IMR-90 (cell line): ENCODE measurements at regions not wholly inside any gene's neighbourhood (a gene's known extent, or its start where the extent isn't known, plus 50 kb on each side); places are given as distances from the start of the nearest gene placed in this dataset.
A peak's percentile ranks its signal among the peaks of the same experiment; 100 is the strongest.

Experiments
- ATAC-seq: fragments of 200-7000 bp; cut with Tn5 transposase; 2 replicates; pipeline ENCODE4 v1.9.1; 2020; ENCODE audit warnings: low read depth, mild to moderate bottlenecking, moderate library complexity
- BruUV-seq: library from RNA; stranded (reverse); fragments of 400-500 nt; replicated peaks from 2 replicates; lab custom pipeline; 2021; lab: Mats Ljungman, UMichigan
- CTCF ChIA-PET: fragments of 300-600 bp; formaldehyde crosslinking; extraction: SDS; loops from one replicate; lab custom pipeline; 2021; ENCODE audit warnings: antibody characterized with exemption; lab: Yijun Ruan, JAX
- POLR2A ChIA-PET: fragments of 300-600 bp; sonication (Branson Sonifier 250); formaldehyde crosslinking; loops from one replicate; lab custom pipeline; 2022; ENCODE audit warnings: antibody characterized with exemption; ENCODE audit not compliant: unreplicated experiment; lab: Charles Lee
- DNase-seq: peaks from one replicate; pipeline ENCODE4 v3.0.0; 2013
- H2AFZ ChIP-seq: replicated peaks from 2 replicates; pipeline ENCODE3; 2013; ENCODE audit warnings: low read length, mild to moderate bottlenecking; ENCODE audit not compliant: poor library complexity
- H2AK5ac ChIP-seq: 2 replicates; pipeline ENCODE4 v1.6.1; 2013; ENCODE audit warnings: low read depth, low read length, inconsistent platforms
- H2AK9ac ChIP-seq: replicated peaks from 2 replicates; pipeline ENCODE3; 2013; ENCODE audit warnings: mild to moderate bottlenecking, low read depth, low read length, moderate library complexity; ENCODE audit not compliant: poor library complexity
- H2BK120ac ChIP-seq: 2 replicates; pipeline ENCODE4 v1.6.1; 2013; ENCODE audit warnings: low read depth, low read length, inconsistent platforms
- H2BK15ac ChIP-seq: 3 replicates; pipeline ENCODE4 v1.6.1; 2013; ENCODE audit warnings: low read depth, low read length, inconsistent platforms
- H2BK20ac ChIP-seq: 2 replicates; pipeline ENCODE4 v1.6.1; 2013; ENCODE audit warnings: low read depth, mild to moderate bottlenecking, inconsistent platforms, low read length, moderate library complexity
- H2BK5ac ChIP-seq: 2 replicates; pipeline ENCODE4 v1.6.1; 2013; ENCODE audit warnings: mild to moderate bottlenecking, low read depth, low read length, inconsistent platforms; ENCODE audit not compliant: poor library complexity, severe bottlenecking
- H3K14ac ChIP-seq: replicated peaks from 2 replicates; pipeline ENCODE4 v1.6.1; 2013; ENCODE audit warnings: low read depth, low read length, inconsistent platforms
- H3K18ac ChIP-seq: 2 replicates; pipeline ENCODE4 v1.6.1; 2013; ENCODE audit warnings: low read depth, low read length, control low read depth
- H3K23ac ChIP-seq: 2 replicates; pipeline ENCODE4 v1.6.1; 2013; ENCODE audit warnings: low read depth, low read length, inconsistent platforms
- H3K27ac ChIP-seq: 2 replicates; pipeline ENCODE4 v1.5.1; 2013; ENCODE audit warnings: mild to moderate bottlenecking, control low read depth, low read length; ENCODE audit not compliant: insufficient read depth
- H3K27me3 ChIP-seq: 2 replicates; pipeline ENCODE4 v1.6.1; 2013; ENCODE audit warnings: low read length; ENCODE audit not compliant: control insufficient read depth, insufficient read depth
- H3K36me3 ChIP-seq: 2 replicates; pipeline ENCODE4 v1.6.1; 2013; ENCODE audit warnings: low read length, mixed read lengths; ENCODE audit not compliant: control insufficient read depth, insufficient read depth
- H3K4ac ChIP-seq: 2 replicates; pipeline ENCODE4 v1.6.1; 2013; ENCODE audit warnings: low read depth, low read length, inconsistent platforms
- H3K4me1 ChIP-seq: 2 replicates; pipeline ENCODE4 v1.6.1; 2013; ENCODE audit warnings: low read length, mixed read lengths; ENCODE audit not compliant: control insufficient read depth, insufficient read depth
- H3K4me2 ChIP-seq: 2 replicates; pipeline ENCODE4 v1.6.1; 2013; ENCODE audit warnings: low read depth, mild to moderate bottlenecking, control low read depth, low read length, moderate library complexity
- H3K4me3 ChIP-seq: 2 replicates; pipeline ENCODE4 v1.5.1; 2013; ENCODE audit warnings: low read depth, mild to moderate bottlenecking, control low read depth, low read length, moderate library complexity; ENCODE audit not compliant: insufficient read depth
- H3K56ac ChIP-seq: 2 replicates; pipeline ENCODE4 v1.6.1; 2013; ENCODE audit warnings: low read length, inconsistent platforms; ENCODE audit not compliant: insufficient read depth; ENCODE audit errors: extremely low read depth
- H3K79me1 ChIP-seq, 2 experiments: 2 replicates each; pipeline ENCODE4 v1.6.1; 2013; ENCODE audit warnings: low read length in 2 of 2, inconsistent platforms in 1 of 2, low read depth in 1 of 2
- H3K9ac ChIP-seq: 2 replicates; pipeline ENCODE4 v1.6.1; 2013; ENCODE audit warnings: low read depth, low read length, control low read depth
- H3K9me1 ChIP-seq: 2 replicates; pipeline ENCODE4 v1.6.1; 2013; ENCODE audit warnings: low read length, inconsistent platforms; ENCODE audit not compliant: insufficient read depth
- H3K9me3 ChIP-seq: 2 replicates; pipeline ENCODE4 v1.6.1; 2013; ENCODE audit warnings: low read length; ENCODE audit not compliant: control insufficient read depth, insufficient read depth
- H4K20me1 ChIP-seq: 2 replicates; pipeline ENCODE4 v1.6.1; 2013; ENCODE audit warnings: low read length, inconsistent platforms; ENCODE audit not compliant: insufficient read depth
- H4K5ac ChIP-seq: 2 replicates; pipeline ENCODE4 v1.6.1; 2013; ENCODE audit warnings: mild to moderate bottlenecking, low read depth, low read length, control low read depth
- H4K8ac ChIP-seq, 2 experiments: 2 replicates each; pipeline ENCODE4 v1.6.1; 2013; ENCODE audit warnings: low read depth in 2 of 2, low read length in 2 of 2, control low read depth in 1 of 2, inconsistent platforms in 1 of 2
- H4K91ac ChIP-seq: 2 replicates; pipeline ENCODE4 v1.6.1; 2013; ENCODE audit warnings: low read depth, low read length, inconsistent platforms; ENCODE audit not compliant: insufficient read depth
- CHD1 ChIP-seq: IDR thresholded peaks from 2 replicates; pipeline ENCODE4 v1.6.1; 2012; ENCODE audit warnings: low read depth, low read length, improper control_type of control experiment
- CTCF ChIP-seq: conservative IDR thresholded peaks from 2 replicates; pipeline ENCODE4 v1.5.1; 2012; ENCODE audit warnings: mild to moderate bottlenecking, low read depth, low read length, improper control_type of control experiment
- FOS ChIP-seq: fragments of 150-350 bp; IDR thresholded peaks from 2 replicates; pipeline ENCODE4 v1.6.1; 2016; ENCODE audit warnings: low read depth, low read length
- RCOR1 ChIP-seq: IDR thresholded peaks from 2 replicates; pipeline ENCODE4 v1.6.1; 2012; ENCODE audit warnings: mild to moderate bottlenecking, low read length, improper control_type of control experiment; ENCODE audit not compliant: insufficient replicate concordance
- RFX5 ChIP-seq: IDR thresholded peaks from 2 replicates; pipeline ENCODE4 v1.8.0; 2012; ENCODE audit warnings: low read depth, mild to moderate bottlenecking, low read length, moderate library complexity
- SMC3 ChIP-seq: fragments of 150-350 bp; IDR thresholded peaks from 2 replicates; pipeline ENCODE4 v1.6.1; 2016; ENCODE audit warnings: low read depth, mild to moderate bottlenecking, antibody characterized with exemption, low read length, moderate library complexity
- WGBS, 2 experiments: methylation state at CpG; one replicate each; pipeline versions ENCODE4 v1.1.5 to v1.1.7; 2013; ENCODE audit warnings: missing lambda C conversion rate in 2 of 2; ENCODE audit not compliant: insufficient read length in 1 of 2; ENCODE audit errors: extremely low coverage in 2 of 2; 5-methylcytosine and 5-hydroxymethylcytosine counted together
- dilution Hi-C: fragments of 300-500 bp; cut with HindIII; formaldehyde crosslinking; loops from one replicate; pipeline ENCODE4 v1.14.3; 2018; ENCODE audit warnings: low sequenced_read_pairs; ENCODE audit not compliant: unreplicated experiment
- in situ Hi-C: fragments of 300-500 bp; cut with MboI; formaldehyde crosslinking; loops from 3 replicates; pipeline ENCODE4 v1.14.3; 2019; ENCODE audit warnings: low sequenced_read_pairs, inconsistent platforms, mixed read lengths
- intact Hi-C: fragments of 100-400 bp; cut with micrococcal nuclease; formaldehyde crosslinking; loops from 2 replicates; pipeline ENCODE4 v1.10.0; 2022
- TF ChIP-seq, protein P1 (sequence below): fragments of 150-350 bp; IDR thresholded peaks from 2 replicates; pipeline ENCODE4 v1.6.1; 2017; ENCODE audit warnings: mild to moderate bottlenecking, antibody characterized with exemption, low read length, low read depth

DNA sequence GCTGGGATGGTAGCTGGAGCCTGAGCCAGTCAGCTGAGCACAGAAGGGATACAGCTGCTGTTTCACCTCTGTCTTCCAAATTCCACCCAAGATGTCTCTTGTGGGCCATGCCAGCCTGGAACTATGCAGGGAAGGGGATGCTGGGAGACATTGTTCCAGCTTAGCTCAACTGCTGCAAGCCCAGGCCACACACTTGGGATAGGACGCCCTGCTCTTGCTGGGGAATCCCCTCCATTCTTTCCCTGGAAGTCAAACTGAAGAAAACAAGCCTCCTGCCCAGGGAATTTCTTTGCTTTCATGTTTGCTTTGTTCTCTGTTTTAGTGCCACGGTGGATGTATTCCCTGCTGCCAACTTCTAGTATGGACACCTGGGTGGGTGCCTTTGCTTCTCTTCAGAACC is 55.2 kb upstream of the CDK13 start:
- Histone ChIP-seq H3K56ac (no peak overlapping the region), H3K4ac (no peak overlapping the region), H3K18ac (no peak overlapping the region), H2AK9ac (no peak overlapping the region), H2BK5ac (no peak overlapping the region), H4K8ac (no peak overlapping the region), H4K5ac (no peak overlapping the region), H3K4me3 (no peak overlapping the region), H3K4me1 (no peaks in the 10 kb centered on the region), H2AK5ac (no peak overlapping the region), H3K27me3 (peaks cover 51% of the 10 kb centered on the region), H3K14ac (no peak overlapping the region), H3K4me2 (no peak overlapping the region), H3K23ac (no peak overlapping the region), H2BK20ac (no peak overlapping the region), H3K9me1 (no peaks in the 10 kb centered on the region), H2BK15ac (no peak overlapping the region), H4K20me1 (no peaks in the 10 kb centered on the region), H3K9ac (no peak overlapping the region), H3K27ac (no peak overlapping the region), H2AFZ (peak overlapping the region; percentile 25), H3K36me3 (no peaks in the 10 kb centered on the region), H4K91ac (no peak overlapping the region), H2BK120ac (no peak overlapping the region), H3K79me1 (no peaks in the 10 kb centered on the region), H3K9me3 (no peaks in the 10 kb centered on the region)
- dilution Hi-C loops (no loop called here), in situ Hi-C loops (loop anchor here (5.0 kb wide), 1 partner anchor 157 kb away; no protein-coding TSS in a partner anchor), intact Hi-C loops (loop anchor here (5.0 kb wide), 1 partner anchor 52 kb away; no protein-coding TSS in a partner anchor)
- whole genome bisulfite sequencing, 2 experiments = no CpG with 5 or more reads among the region's 2 CpGs
- DNase-seq (peak; percentile 13), ATAC-seq (0 out of 2 replicates have a peak, but pooled peaks have one; percentile 24)
- ChIA-PET POLR2A (no interaction called here), CTCF (interaction anchor here (0.6 kb wide), 1 partner anchor 156 kb away, joined by 3 read pairs; no protein-coding TSS in a partner anchor)
- no TSS peak for BruUV-seq
- no peak for TF ChIP-seq RCOR1
- no peak for TF ChIP-seq CHD1
- no peak for TF ChIP-seq SMC3
- TF ChIP-seq, protein P1, sequence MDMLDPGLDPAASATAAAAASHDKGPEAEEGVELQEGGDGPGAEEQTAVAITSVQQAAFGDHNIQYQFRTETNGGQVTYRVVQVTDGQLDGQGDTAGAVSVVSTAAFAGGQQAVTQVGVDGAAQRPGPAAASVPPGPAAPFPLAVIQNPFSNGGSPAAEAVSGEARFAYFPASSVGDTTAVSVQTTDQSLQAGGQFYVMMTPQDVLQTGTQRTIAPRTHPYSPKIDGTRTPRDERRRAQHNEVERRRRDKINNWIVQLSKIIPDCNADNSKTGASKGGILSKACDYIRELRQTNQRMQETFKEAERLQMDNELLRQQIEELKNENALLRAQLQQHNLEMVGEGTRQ = no peak
- TF ChIP-seq FOS = no peak
- no peak for TF ChIP-seq CTCF
- no peak for TF ChIP-seq RFX5
